DND-41 (cell line): ENCODE measurements at regions not wholly inside any gene's neighbourhood (a gene's known extent, or its start where the extent isn't known, plus 50 kb on each side); places are given as distances from the start of the nearest gene placed in this dataset.

Experiments used
- EZH2 ChIP-seq: IDR thresholded peaks from 3 replicates; pipeline ENCODE4 v1.6.1; 2012; ENCODE audit warnings: borderline replicate concordance, low read depth, mild to moderate bottlenecking, moderate library complexity, low read length, inconsistent platforms; ENCODE audit not compliant: severe bottlenecking
- TF ChIP-seq, protein P1 (sequence below): IDR thresholded peaks from 2 replicates; pipeline ENCODE4 v1.5.1; 2012; ENCODE audit warnings: borderline replicate concordance, low read length, moderate library complexity, mild to moderate bottlenecking; ENCODE audit not compliant: poor library complexity, severe bottlenecking; ENCODE audit errors: extremely low read depth

DNA sequence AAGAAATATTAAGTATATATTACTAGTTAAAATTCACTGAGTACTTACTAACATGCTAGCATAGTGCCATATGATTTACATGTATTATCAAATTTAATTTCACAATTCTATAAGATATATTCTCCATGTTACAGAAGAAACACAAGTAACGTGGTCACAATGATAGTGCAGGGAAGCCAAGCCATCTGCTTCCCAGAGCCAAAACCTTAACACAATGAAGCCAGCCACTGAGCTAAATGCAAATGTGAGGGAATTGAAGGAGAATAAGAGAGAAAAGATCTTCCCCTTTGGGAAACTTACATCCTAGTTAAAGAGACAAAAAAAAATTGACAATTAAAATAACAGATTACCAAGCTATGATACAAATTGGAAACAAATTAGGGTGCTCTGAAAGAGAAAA is 63.6 kb downstream of the ELAPOR2 start:
- TF ChIP-seq, protein P1, sequence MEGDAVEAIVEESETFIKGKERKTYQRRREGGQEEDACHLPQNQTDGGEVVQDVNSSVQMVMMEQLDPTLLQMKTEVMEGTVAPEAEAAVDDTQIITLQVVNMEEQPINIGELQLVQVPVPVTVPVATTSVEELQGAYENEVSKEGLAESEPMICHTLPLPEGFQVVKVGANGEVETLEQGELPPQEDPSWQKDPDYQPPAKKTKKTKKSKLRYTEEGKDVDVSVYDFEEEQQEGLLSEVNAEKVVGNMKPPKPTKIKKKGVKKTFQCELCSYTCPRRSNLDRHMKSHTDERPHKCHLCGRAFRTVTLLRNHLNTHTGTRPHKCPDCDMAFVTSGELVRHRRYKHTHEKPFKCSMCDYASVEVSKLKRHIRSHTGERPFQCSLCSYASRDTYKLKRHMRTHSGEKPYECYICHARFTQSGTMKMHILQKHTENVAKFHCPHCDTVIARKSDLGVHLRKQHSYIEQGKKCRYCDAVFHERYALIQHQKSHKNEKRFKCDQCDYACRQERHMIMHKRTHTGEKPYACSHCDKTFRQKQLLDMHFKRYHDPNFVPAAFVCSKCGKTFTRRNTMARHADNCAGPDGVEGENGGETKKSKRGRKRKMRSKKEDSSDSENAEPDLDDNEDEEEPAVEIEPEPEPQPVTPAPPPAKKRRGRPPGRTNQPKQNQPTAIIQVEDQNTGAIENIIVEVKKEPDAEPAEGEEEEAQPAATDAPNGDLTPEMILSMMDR, result no peak
- no peak for TF ChIP-seq EZH2
